Tibial artery (tissue), 4 donors: ENCODE measurements at regions not wholly inside any gene's neighbourhood (a gene's known extent, or its start where the extent isn't known, plus 50 kb on each side); places are given as distances from the start of the nearest gene placed in this dataset.
A peak's percentile ranks its signal among the peaks of the same experiment; 100 is the strongest.
"Not testable (repeated sequence)": the region's sequence is repeated elsewhere in the genome, so short reads cannot be mapped to it uniquely, and the experiment has no call there.

Experiments
- DNase-seq, 2 donors: peaks; one replicate each; pipeline ENCODE4 v3.0.0-alpha.2; 2019
- H3K27ac ChIP-seq, 2 donors: fragments of 200-600 bp; sonication (generic) in 1 of 2; 1 replicate in 1 of 2; 2 replicates in 1 of 2; pipeline ENCODE4 v1.5.1; 2018 to 2019; ENCODE audit warnings: mild to moderate bottlenecking in 1 of 2
- H3K27me3 ChIP-seq, 2 donors: fragments of 200-600 bp; sonication (generic) in 1 of 2; one replicate each; pipeline versions ENCODE4 v1.5.1 to v1.6.0; 2016 to 2019
- H3K36me3 ChIP-seq, 3 donors: fragments of 200-600 bp; sonication (generic) in 2 of 3; one replicate each; pipeline ENCODE4 v1.5.1; 2016 to 2019; ENCODE audit warnings: mild to moderate bottlenecking in 2 of 3
- H3K4me1 ChIP-seq, 4 donors: fragments of 200-600 bp; sonication (generic) in 2 of 4; 1 replicate in 3 of 4; 2 replicates in 1 of 4; pipeline ENCODE4 v1.5.1; 2016 to 2019
- H3K4me3 ChIP-seq, 2 donors: fragments of 200-600 bp; sonication (generic) in 1 of 2; 1 replicate in 1 of 2; 2 replicates in 1 of 2; pipeline ENCODE4 v1.5.1; 2018 to 2019; ENCODE audit warnings: mild to moderate bottlenecking in 2 of 2
- H3K9me3 ChIP-seq, 3 donors: fragments of 200-600 bp; sonication (generic) in 1 of 3; one replicate each; pipeline ENCODE4 v1.5.1; 2016 to 2019
- intact Hi-C: fragments of 100-400 bp; cut with DNase I; formaldehyde crosslinking; loops from one replicate; pipeline ENCODE4 v1.15.0; 2023; ENCODE audit warnings: low total_unique reads
- TF ChIP-seq, protein P1 (sequence below), 2 experiments: fragments of 200-600 bp in 1 of 2; fragments of 450-650 bp in 1 of 2; IDR thresholded peaks; one replicate each; pipeline ENCODE4 v1.5.1; 2017 to 2019; ENCODE audit warnings: antibody characterized with exemption in 2 of 2, mild to moderate bottlenecking in 1 of 2, moderate library complexity in 1 of 2

DNA sequence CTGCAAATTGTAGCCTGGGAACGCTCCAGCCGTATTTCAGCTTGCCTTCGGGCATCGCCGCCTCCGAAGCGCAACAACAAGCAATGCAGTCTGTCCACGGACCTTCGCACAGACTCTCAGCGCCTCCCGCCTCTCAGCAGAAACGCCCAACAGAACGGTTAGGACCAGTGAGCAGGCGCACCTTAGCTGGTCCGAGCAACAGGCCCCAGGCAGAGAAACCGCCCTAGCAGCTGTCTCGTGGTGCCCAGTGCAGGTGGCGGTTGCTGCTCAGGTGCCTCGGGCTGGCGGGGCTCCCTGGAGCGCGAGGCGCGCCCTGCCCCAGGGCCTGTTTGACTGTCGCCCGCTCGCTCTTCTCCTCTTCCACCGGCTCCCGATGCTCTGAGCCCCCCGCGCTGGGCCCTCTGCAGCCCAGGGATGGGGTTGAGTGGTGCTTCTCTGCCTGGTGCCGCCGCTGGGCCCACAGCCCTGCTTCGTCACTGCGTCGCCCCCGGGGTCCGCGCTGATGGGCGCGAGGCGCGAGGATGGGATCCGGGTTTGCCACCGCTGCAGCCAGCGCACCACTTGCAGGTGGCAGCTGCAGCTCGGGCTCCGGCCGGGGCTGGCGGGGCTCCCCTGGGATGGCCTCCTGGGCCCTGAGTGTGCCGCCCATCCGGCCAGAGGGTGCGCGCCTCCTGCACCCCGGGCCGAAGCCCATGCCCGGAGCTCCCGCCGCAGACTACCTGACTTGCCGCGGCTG is 268.4 kb upstream of the FRG2C start:
- intact Hi-C loops: no loop called here
- no peak for DNase-seq
- H3K4me1 ChIP-seq: peaks cover 0 to 8% (median 0%) of the 10 kb centered on the region in 4 donors
- no peaks in the 10 kb centered on the region for H3K36me3 ChIP-seq
- no peaks in the 10 kb centered on the region for H3K27me3 ChIP-seq
- TF ChIP-seq, protein P1, sequence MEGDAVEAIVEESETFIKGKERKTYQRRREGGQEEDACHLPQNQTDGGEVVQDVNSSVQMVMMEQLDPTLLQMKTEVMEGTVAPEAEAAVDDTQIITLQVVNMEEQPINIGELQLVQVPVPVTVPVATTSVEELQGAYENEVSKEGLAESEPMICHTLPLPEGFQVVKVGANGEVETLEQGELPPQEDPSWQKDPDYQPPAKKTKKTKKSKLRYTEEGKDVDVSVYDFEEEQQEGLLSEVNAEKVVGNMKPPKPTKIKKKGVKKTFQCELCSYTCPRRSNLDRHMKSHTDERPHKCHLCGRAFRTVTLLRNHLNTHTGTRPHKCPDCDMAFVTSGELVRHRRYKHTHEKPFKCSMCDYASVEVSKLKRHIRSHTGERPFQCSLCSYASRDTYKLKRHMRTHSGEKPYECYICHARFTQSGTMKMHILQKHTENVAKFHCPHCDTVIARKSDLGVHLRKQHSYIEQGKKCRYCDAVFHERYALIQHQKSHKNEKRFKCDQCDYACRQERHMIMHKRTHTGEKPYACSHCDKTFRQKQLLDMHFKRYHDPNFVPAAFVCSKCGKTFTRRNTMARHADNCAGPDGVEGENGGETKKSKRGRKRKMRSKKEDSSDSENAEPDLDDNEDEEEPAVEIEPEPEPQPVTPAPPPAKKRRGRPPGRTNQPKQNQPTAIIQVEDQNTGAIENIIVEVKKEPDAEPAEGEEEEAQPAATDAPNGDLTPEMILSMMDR (IDR thresholded peaks at IDR 0.05): no peak
- peak overlapping the region; percentile 31 to 40 for H3K4me3 ChIP-seq
- H3K27ac ChIP-seq: no peak overlapping the region
- no peaks in the 10 kb centered on the region for H3K9me3 ChIP-seq

DNA sequence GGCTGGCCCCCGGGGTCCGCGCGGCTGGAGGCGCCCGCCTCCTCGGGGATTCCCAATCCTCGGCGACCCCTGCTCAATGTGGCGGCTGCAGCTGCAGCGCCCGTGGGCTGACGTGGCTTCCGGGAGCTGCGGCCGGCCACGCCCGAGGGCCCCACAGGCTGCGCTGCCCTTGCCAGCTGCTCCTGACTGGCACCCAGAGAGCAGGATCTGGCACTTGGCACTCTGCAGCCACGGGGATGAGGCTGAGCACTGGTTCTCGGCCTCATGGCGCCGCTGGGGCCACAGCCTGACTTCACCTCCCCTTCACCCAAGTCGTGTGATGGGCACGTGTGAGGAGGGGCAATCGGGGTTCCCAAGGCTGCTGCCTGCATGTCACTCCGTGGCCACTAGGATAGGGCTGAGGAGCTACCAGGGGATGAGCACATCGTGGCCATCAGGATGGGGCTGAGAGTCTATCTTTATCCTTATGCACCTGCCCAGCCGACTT is 267.8 kb upstream of the FRG2C start:
- Histone ChIP-seq H3K4me1 (peaks cover 0 to 8% (median 0%) of the 10 kb centered on the region in 4 donors), H3K27ac (no peak overlapping the region), H3K9me3 (no peaks in the 10 kb centered on the region), H3K36me3 (no peaks in the 10 kb centered on the region), H3K4me3 (peak overlapping the region; percentile 31 to 40), H3K27me3 (no peaks in the 10 kb centered on the region)
- intact Hi-C loops: no loop called here
- TF ChIP-seq, protein P1 (IDR thresholded peaks at IDR 0.05): no peak
- DNase-seq: no peak

DNA sequence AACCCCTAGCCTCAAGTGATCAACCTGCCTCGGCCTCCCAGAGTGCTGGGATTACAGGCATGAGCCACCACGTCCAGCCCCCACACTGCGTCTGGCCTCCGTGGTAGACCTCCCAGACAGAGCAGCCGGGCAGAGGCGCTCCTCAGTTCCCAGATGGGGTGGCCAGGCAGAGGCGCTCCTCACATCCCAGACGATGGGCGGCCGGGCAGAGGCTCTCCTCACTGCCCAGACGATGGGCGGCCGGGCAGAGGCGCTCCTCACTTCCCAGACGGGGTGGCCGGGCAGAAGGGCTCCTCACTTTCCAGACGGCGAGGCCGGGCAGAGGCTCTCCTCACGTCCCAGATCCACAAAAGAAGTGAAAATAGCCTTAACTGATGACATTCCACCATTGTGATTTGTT is 266.6 kb upstream of the FRG2C start:
- H3K27ac ChIP-seq, H3K36me3 ChIP-seq, H3K4me1 ChIP-seq, intact Hi-C loops, DNase-seq, H3K4me3 ChIP-seq, H3K9me3 ChIP-seq, H3K27me3 ChIP-seq: not testable (repeated sequence)

DNA sequence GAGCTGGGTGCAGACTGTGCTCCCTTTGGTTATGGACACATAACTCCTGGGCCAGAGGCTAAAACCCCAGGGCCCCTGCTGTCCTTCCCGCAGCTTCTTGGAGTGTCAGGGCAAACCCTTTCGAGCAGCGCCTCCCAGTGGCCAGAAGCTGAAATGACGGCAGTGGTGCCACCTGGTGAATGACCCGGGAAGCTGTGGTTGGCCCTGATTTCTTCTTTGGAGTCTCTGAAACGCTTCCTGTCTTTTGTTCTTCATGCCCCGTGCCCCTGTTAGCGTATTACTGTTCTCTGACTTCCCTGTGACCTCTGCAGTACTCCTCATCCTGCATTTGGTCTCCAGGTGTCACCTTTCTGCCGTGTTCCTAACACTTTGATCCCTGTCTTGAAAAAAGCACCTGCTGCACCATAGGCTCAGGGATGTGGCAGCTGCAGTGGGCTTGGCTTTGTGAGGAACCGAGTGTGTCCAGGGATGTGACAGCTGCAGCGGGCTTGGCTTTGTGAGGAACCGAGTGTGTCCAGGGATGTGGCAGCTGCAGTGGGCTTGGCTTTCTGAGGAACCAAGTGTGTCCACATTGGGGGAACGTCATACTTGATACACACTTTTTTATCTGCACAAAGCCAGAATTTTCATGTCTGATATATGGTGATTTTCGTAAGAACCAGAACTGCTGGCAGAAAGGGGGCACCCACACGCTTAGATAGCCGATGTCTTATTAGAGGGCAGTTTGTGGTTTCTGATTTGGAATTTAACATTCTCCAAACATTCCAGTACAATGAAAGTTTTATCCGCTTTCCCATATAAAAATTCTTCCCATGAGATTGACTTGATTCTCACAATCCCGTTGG is 241.8 kb upstream of the FRG2C start:
- peaks cover 15 to 40% (median 17%) of the 10 kb centered on the region in 3 donors for H3K36me3 ChIP-seq
- H3K27me3 ChIP-seq, H3K4me3 ChIP-seq, H3K9me3 ChIP-seq, H3K4me1 ChIP-seq, H3K27ac ChIP-seq, DNase-seq: not testable (repeated sequence)
- TF ChIP-seq, protein P1 (IDR thresholded peaks at IDR 0.05): peak; percentile 68 to 81
- intact Hi-C loops: loop anchor here (5.0 to 10.0 kb wide), 2 partner anchors 125 to 152 kb away; no protein-coding TSS in a partner anchor

DNA sequence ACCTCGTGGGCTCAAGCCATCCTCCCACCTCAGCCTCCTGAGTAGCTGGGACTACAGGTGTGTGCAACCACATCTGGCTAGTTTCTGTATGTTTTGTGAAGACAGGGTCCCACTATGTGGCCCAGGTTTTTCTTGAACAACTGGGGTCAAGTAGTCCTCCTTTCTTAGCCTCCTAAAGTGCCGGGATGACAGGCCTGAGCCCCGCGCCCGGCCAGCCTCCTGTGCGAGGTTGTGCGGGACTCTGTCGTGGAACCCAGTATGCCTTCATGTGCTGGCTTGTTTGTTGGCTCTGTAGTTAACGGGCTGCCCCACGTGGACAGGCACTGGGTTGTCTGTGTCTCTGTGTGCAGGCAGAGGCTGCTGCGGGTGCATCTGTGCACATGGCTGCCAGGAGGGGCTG is 238.7 kb upstream of the FRG2C start:
- DNase-seq: not testable (repeated sequence)
- intact Hi-C loops: loop anchor here (10.0 kb wide), 1 partner anchor 149 kb away; no protein-coding TSS in a partner anchor
- peaks cover 15 to 45% (median 26%) of the 10 kb centered on the region in 3 donors for H3K36me3 ChIP-seq

DNA sequence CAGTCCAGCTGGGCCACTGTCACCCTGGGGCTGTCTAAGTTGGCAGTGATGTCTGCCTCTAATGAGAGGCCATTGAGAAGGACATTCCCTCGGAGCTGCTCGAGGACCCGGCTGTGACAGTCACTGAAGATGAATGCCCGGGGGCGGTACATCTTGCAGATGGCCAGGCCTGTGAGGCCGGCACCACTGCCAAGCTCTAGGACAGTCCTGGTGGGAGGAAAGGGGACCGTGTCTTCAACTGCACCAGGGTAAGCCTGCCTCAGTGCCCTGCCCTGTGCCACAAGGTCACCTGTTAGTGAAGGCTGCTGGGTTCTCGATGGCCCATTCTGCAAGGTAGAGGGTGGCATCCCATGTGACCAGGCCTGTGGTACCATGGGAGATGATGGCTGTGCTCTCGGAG is 236.6 kb upstream of the FRG2C start:
- intact Hi-C loops: loop anchor here (10.0 kb wide), 1 partner anchor 147 kb away; no protein-coding TSS in a partner anchor
- not testable (repeated sequence) for H3K9me3 ChIP-seq, H3K27ac ChIP-seq, H3K27me3 ChIP-seq, H3K4me3 ChIP-seq, DNase-seq
- Histone ChIP-seq H3K4me1 (peaks cover 0 to 23% (median 9%) of the 10 kb centered on the region in 4 donors), H3K36me3 (peaks cover 15 to 57% (median 30%) of the 10 kb centered on the region in 3 donors)

More for the DNA sequence above, 238.7 kb upstream of the FRG2C start:
- H3K4me1 ChIP-seq, H3K27me3 ChIP-seq, H3K27ac ChIP-seq, H3K9me3 ChIP-seq, H3K4me3 ChIP-seq: not testable (repeated sequence)

DNA sequence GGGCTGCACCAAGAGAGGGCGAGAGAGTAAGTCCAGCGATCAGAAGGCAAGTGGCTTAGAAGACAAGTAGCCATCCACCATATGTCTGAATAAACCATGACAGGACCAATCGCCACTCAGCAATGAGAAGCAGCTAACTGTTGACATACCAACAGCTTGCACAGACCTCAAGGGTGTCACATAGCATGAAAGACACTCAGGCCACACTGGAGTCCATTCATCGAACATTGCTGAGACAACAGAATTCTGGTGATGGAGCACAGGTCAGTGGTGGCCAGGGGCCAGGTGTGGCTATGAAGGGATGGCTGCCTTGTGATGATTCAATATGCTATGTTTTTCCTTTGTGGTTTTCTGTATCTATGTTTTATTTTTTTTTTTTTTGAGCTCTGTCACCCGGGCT is 236.2 kb upstream of the FRG2C start:
- intact Hi-C loops: loop anchor here (10.0 kb wide), 1 partner anchor 147 kb away; no protein-coding TSS in a partner anchor
- not testable (repeated sequence) for H3K4me3 ChIP-seq, H3K27ac ChIP-seq, DNase-seq, H3K9me3 ChIP-seq, H3K27me3 ChIP-seq
- Histone ChIP-seq H3K36me3 (peaks cover 15 to 53% (median 30%) of the 10 kb centered on the region in 3 donors), H3K4me1 (peaks cover 0 to 26% (median 13%) of the 10 kb centered on the region in 4 donors)
